Progenitor cell of endocrine pancreas (in vitro differentiated cells): ENCODE measurements at regions not wholly inside any gene's neighbourhood (a gene's known extent, or its start where the extent isn't known, plus 50 kb on each side); places are given as distances from the start of the nearest gene placed in this dataset.

Source experiments
- DNase-seq: peaks from one replicate; pipeline ENCODE4 v3.0.0; 2021; ENCODE audit warnings: low spot score; ENCODE audit not compliant: unreplicated experiment
- H3K27ac Mint-ChIP-seq: 2 replicates; pipeline ENCODE4 v1.8.0; 2021; ENCODE audit warnings: mild to moderate bottlenecking, moderate library complexity, mixed read lengths
- H3K27me3 Mint-ChIP-seq: 2 replicates; pipeline ENCODE4 v1.8.0; 2021; ENCODE audit warnings: mixed read lengths
- H3K36me3 Mint-ChIP-seq: 2 replicates; pipeline ENCODE4 v1.8.0; 2022; ENCODE audit warnings: mixed read lengths; ENCODE audit not compliant: insufficient read depth
- H3K4me1 Mint-ChIP-seq: 2 replicates; pipeline ENCODE4 v1.8.0; 2021; ENCODE audit warnings: low read depth, mixed read lengths
- H3K4me3 Mint-ChIP-seq: 2 replicates; pipeline ENCODE4 v1.8.0; 2021; ENCODE audit warnings: low read depth, mild to moderate bottlenecking, moderate library complexity, mixed read lengths
- H3K9me3 Mint-ChIP-seq: 2 replicates; pipeline ENCODE4 v1.8.0; 2021; ENCODE audit warnings: low read depth, mixed read lengths
- CTCF ChIP-seq: fragments of 200-600 bp; sonication (generic); IDR thresholded peaks from one replicate; pipeline ENCODE4 v1.5.0; 2021; ENCODE audit warnings: antibody characterized with exemption, mild to moderate bottlenecking; ENCODE audit not compliant: unreplicated experiment

- Mint-ChIP-seq H3K4me3 (no peak overlapping the region), H3K36me3 (no peaks in the 10 kb centered on the region), H3K4me1 (peaks cover 5% of the 10 kb centered on the region), H3K27ac (no peak overlapping the region), H3K27me3 (no peaks in the 10 kb centered on the region), H3K9me3 (peaks cover 4% of the 10 kb centered on the region)
- no peak for DNase-seq
- TF ChIP-seq CTCF, result no peak
These were observed 126.0 kb upstream of the ANKRD28 start for GRCh38 chr3:15923640-15924405.

GRCh38 chr3:15924914-15925313 is 127.1 kb upstream of the ANKRD28 start:
- peaks cover 4% of the 10 kb centered on the region for H3K9me3 Mint-ChIP-seq
- no peaks in the 10 kb centered on the region for H3K27me3 Mint-ChIP-seq
- DNase-seq, result no peak
- no peaks in the 10 kb centered on the region for H3K36me3 Mint-ChIP-seq
- H3K4me1 Mint-ChIP-seq, result no peaks in the 10 kb centered on the region
- no peak for TF ChIP-seq CTCF
- H3K4me3 Mint-ChIP-seq, result no peak overlapping the region
- no peak overlapping the region for H3K27ac Mint-ChIP-seq

GRCh38 chr3:15926871-15927270 is 129.1 kb upstream of the ANKRD28 start:
- no peak overlapping the region for H3K27ac Mint-ChIP-seq
- no peak for TF ChIP-seq CTCF
- H3K36me3 Mint-ChIP-seq, result no peaks in the 10 kb centered on the region
- no peaks in the 10 kb centered on the region for H3K4me1 Mint-ChIP-seq
- no peak overlapping the region for H3K4me3 Mint-ChIP-seq
- no peaks in the 10 kb centered on the region for H3K27me3 Mint-ChIP-seq
- DNase-seq, result no peak
- peaks cover 4% of the 10 kb centered on the region for H3K9me3 Mint-ChIP-seq

- no peak overlapping the region for H3K4me3 Mint-ChIP-seq
- TF ChIP-seq CTCF, result no peak
- peaks cover 4% of the 10 kb centered on the region for H3K9me3 Mint-ChIP-seq
- H3K4me1 Mint-ChIP-seq, result no peaks in the 10 kb centered on the region
- DNase-seq, result no peak
- H3K27me3 Mint-ChIP-seq, result no peaks in the 10 kb centered on the region
- H3K27ac Mint-ChIP-seq, result no peak overlapping the region
- H3K36me3 Mint-ChIP-seq, result no peaks in the 10 kb centered on the region
These were observed 130.2 kb upstream of the ANKRD28 start for GRCh38 chr3:15927969-15928368.

GRCh38 chr3:15929944-15930571 is 132.3 kb upstream of the ANKRD28 start:
- H3K36me3 Mint-ChIP-seq, result no peaks in the 10 kb centered on the region
- no peaks in the 10 kb centered on the region for H3K4me1 Mint-ChIP-seq
- H3K9me3 Mint-ChIP-seq, result peaks cover 4% of the 10 kb centered on the region
- no peak for TF ChIP-seq CTCF
- H3K27me3 Mint-ChIP-seq, result no peaks in the 10 kb centered on the region
- no peak overlapping the region for H3K4me3 Mint-ChIP-seq
- no peak overlapping the region for H3K27ac Mint-ChIP-seq
- DNase-seq, result no peak
